Chondrocyte (in vitro differentiated cells): ENCODE measurements at regions not wholly inside any gene's neighbourhood (a gene's known extent, or its start where the extent isn't known, plus 50 kb on each side); places are given as distances from the start of the nearest gene placed in this dataset.
"Not testable (repeated sequence)": the region's sequence is repeated elsewhere in the genome, so short reads cannot be mapped to it uniquely, and the experiment has no call there.

Experiments used
- DNase-seq: peaks from one replicate; pipeline ENCODE4 v3.0.0; 2021; ENCODE audit warnings: mixed read lengths, low spot score
- H3K27ac Mint-ChIP-seq: one replicate; pipeline ENCODE4 v1.8.0; 2021; ENCODE audit warnings: mild to moderate bottlenecking, moderate library complexity, mixed read lengths; ENCODE audit not compliant: unreplicated experiment
- H3K27me3 Mint-ChIP-seq: 2 replicates; pipeline ENCODE4 v1.8.0; 2021; ENCODE audit warnings: low read depth, mixed read lengths
- H3K36me3 Mint-ChIP-seq: 2 replicates; pipeline ENCODE4 v1.8.0; 2021; ENCODE audit warnings: low read depth, mixed read lengths
- H3K4me1 Mint-ChIP-seq: 2 replicates; pipeline ENCODE4 v1.8.0; 2021; ENCODE audit warnings: low read depth, mild to moderate bottlenecking, mixed read lengths
- H3K4me3 Mint-ChIP-seq: one replicate; pipeline ENCODE4 v1.8.0; 2021; ENCODE audit warnings: mild to moderate bottlenecking, moderate library complexity, mixed read lengths; ENCODE audit not compliant: unreplicated experiment
- H3K9me3 Mint-ChIP-seq: 2 replicates; pipeline ENCODE4 v1.8.0; 2021; ENCODE audit warnings: low read depth, mixed read lengths
- TF ChIP-seq, protein P1 (sequence below): fragments of 200-600 bp; sonication (generic); IDR thresholded peaks from 2 replicates; pipeline ENCODE4 v1.5.0; 2021; ENCODE audit warnings: antibody characterized with exemption, mild to moderate bottlenecking, moderate library complexity

DNA sequence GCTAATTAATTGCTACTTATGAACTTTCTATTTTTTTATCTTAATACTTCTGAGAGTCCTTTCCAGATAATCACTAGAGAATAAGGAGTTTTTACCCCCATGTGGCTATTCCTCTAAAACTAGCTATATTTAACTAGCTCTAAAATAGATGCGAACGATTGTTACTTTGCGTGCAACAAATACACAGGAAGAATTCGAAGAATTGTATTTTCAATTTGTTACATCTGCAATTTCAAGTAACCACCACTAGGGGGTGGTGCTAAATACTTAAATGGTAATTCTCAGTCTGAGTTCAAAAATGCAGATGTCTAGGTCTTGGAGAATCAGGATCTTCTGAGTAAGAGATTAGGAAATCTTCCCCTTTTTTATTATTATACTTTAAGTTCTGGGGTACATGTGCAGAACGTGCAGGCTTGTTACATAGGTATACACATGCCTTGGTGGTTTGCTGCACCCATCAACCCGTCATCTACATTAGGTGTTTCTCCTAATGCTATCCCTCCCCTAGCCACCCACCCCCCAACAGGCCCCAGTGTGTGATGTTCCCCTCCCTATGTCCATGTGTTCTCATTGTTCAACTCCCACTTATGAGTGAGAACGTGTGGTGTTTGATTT lies 80.9 kb upstream of the KIF2A start:
- TF ChIP-seq, protein P1, sequence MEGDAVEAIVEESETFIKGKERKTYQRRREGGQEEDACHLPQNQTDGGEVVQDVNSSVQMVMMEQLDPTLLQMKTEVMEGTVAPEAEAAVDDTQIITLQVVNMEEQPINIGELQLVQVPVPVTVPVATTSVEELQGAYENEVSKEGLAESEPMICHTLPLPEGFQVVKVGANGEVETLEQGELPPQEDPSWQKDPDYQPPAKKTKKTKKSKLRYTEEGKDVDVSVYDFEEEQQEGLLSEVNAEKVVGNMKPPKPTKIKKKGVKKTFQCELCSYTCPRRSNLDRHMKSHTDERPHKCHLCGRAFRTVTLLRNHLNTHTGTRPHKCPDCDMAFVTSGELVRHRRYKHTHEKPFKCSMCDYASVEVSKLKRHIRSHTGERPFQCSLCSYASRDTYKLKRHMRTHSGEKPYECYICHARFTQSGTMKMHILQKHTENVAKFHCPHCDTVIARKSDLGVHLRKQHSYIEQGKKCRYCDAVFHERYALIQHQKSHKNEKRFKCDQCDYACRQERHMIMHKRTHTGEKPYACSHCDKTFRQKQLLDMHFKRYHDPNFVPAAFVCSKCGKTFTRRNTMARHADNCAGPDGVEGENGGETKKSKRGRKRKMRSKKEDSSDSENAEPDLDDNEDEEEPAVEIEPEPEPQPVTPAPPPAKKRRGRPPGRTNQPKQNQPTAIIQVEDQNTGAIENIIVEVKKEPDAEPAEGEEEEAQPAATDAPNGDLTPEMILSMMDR, result peak; percentile 74
- not testable (repeated sequence) for H3K4me3 Mint-ChIP-seq, H3K27ac Mint-ChIP-seq, DNase-seq, H3K4me1 Mint-ChIP-seq
- Mint-ChIP-seq H3K27me3 (peaks cover 20% of the 10 kb centered on the region), H3K36me3 (peaks cover 11% of the 10 kb centered on the region), H3K9me3 (peaks cover 14% of the 10 kb centered on the region)

DNA sequence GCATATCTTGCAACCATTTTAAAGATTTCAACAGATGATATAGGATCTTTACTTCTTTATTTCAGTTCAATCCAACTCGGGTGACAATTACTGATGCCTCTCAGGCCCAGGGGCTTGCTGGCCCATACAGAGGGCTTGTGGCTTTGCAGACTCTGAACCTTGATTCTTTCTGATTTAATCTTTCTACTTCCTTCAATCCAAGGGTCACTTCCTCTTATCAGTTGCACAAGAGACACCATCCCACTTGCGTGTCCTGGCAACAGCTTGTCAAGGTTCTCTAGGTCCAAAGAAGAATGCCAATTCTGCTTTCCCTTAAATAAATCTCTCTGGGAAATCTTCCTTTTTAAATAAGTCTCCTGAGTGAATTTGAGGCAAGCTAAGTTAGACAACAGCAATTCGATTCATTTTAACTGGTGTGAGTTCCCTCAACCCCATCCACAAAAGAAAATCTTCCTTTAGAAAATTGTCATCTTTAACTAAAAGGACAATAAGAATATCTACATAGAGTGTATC lies 75.1 kb upstream of the KIF2A start:
- not testable (repeated sequence) for DNase-seq, H3K27ac Mint-ChIP-seq, H3K36me3 Mint-ChIP-seq, H3K9me3 Mint-ChIP-seq, H3K4me1 Mint-ChIP-seq, H3K4me3 Mint-ChIP-seq
- H3K27me3 Mint-ChIP-seq, result peaks cover 17% of the 10 kb centered on the region

DNA sequence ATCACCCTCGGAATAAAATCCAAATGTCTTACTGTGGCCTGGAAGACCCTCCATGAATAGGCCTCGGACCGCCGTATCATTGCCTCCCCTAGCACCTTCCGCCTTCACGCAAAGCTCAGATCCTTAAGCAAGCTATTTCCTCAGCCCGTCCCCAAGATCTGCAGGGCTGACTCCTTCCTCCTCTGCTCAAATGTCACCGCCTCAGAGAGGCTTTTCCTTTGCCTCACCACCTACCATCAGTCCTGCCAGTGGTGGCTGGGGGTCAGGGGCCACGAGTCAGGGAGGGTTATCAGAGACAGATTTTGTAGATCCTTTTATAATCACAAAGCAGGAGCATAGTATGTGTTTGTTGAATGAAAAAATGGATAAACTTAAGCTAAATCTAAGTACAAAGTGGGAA lies 74.4 kb upstream of the KIF2A start:
- DNase-seq, result no peak
- Mint-ChIP-seq H3K9me3 (peaks cover 8% of the 10 kb centered on the region), H3K27me3 (peaks cover 17% of the 10 kb centered on the region), H3K27ac (no peak overlapping the region), H3K4me3 (no peak overlapping the region), H3K36me3 (peaks cover 10% of the 10 kb centered on the region), H3K4me1 (no peaks in the 10 kb centered on the region)
- TF ChIP-seq, protein P1, result no peak

DNA sequence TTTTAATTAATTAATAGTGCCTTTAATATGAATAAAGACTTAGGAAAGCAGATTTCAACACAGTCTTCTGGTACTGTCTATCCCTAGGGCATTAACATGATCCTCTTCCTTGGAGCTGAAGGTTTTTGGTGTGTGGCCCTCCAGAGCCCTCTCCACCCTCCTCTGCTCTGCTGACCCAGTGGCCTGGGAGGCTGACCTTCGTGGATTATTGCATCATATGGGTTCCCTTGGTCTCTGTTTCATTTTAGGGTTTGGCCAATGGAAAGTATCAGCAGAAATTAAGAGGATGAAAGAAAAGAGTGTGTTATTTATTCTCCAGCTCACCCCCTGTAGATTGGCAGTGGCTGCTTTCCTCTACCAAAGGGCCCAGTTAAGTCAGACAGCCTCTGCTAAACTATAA lies 73.8 kb upstream of the KIF2A start:
- H3K27ac Mint-ChIP-seq, DNase-seq, H3K4me3 Mint-ChIP-seq, H3K9me3 Mint-ChIP-seq, H3K4me1 Mint-ChIP-seq, H3K36me3 Mint-ChIP-seq: not testable (repeated sequence)
- peaks cover 16% of the 10 kb centered on the region for H3K27me3 Mint-ChIP-seq

DNA sequence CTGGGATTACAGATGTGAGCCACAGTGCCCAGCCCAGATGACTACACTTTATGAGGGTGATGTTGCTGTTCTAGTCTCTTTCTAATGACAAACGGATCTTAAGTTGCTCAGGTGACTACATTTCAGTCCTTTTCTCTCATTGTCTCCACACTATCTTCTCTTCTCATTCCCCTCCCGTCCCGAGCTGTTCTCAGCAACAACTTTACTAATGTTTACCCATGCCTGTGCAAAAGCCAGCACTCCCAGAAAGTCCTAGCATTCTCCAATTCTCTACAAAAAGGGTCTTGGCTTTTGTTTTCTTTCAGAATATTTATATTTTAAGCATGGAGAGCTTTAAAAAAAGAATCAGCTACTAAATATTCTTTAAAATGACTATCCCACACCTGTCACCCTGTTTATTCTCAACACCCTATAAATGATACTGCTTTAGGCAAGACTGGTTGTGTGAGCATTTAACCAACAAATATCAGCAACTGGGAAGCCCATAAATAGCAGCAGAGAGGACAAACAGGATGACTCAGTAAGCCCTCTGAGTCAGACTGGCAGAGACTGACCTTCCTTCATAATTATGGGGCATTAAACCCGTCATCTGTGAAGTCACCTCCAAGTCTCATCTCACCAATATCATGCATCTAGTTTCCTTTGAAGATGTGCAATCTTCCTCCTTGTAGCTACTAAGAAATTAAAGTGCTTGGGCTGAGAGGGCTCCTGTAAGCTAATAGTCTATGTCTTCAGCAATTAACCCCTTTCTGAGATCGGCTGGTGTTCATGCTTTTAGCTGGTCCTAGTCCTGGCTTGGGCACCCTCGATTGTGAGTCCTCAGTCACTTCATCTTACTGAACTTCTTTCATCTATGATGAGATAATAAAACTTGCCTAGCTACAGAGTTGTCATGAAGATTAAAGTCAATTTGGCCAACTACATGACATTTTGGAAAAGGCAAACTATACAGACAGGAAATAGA lies 72.6 kb upstream of the KIF2A start:
- H3K4me3 Mint-ChIP-seq, H3K36me3 Mint-ChIP-seq, H3K27ac Mint-ChIP-seq, H3K4me1 Mint-ChIP-seq, H3K9me3 Mint-ChIP-seq, H3K27me3 Mint-ChIP-seq, DNase-seq: not testable (repeated sequence)

DNA sequence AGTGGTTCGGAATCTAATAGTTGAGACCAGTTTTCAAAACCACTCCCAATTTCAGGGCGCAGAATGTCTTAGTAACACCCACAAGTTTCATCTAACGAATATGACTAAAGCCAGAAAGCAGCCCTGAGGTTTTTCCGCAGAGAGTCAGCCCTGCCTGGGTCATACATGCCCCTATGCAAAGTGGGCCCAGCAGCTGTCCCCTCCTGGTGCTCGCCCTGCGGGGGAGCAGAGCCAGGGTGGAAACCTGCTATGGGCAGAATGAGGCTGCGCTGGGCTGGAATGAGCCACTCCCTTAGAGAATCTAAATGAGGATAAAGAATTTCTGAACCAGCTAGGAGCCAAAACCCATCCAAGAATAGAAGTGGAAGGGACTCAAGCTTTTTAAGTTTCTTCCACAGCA lies 69.4 kb upstream of the KIF2A start:
- not testable (repeated sequence) for DNase-seq, H3K27me3 Mint-ChIP-seq, H3K9me3 Mint-ChIP-seq, H3K27ac Mint-ChIP-seq, H3K4me1 Mint-ChIP-seq, H3K36me3 Mint-ChIP-seq, H3K4me3 Mint-ChIP-seq

DNA sequence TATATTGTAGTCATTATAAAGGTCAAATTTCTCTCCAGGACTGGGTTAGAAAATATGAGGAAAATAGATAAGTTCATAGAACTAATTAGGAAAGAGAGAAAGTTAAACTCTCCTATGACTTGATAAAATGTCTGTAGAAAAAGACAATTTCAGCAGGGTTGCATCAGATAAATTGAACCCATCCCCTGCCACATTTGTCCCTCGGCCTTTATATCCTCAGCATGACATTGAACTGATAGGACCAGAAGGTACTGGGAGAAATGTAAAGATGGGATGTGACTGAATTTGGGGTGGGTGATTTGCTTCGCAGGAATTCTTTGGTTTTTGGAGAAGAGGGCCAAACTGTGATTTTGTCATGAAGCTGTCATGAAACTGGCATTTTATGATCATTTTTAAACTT lies 68.1 kb upstream of the KIF2A start:
- not testable (repeated sequence) for H3K9me3 Mint-ChIP-seq, H3K4me1 Mint-ChIP-seq, H3K4me3 Mint-ChIP-seq, H3K36me3 Mint-ChIP-seq, H3K27ac Mint-ChIP-seq, H3K27me3 Mint-ChIP-seq, DNase-seq

DNA sequence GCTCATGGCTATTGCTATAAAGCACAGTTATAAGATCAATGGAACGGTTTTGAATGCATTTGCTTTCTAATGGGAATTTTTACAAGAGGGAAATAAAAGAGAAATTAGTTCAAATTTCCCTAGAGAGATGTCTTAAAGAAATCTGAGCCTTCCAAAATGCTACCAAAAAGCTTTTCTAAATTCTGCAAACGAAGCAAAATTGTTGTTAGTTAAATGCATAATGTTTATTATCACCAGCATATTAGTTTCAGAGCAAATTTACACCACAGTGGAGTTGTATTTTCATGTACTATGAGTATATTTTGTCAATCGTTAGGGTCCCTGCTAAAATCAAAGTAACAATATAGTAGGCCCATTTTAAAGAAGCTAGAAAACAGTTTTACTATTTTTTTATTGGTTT lies 67.4 kb upstream of the KIF2A start:
- not testable (repeated sequence) for H3K27ac Mint-ChIP-seq, DNase-seq, H3K9me3 Mint-ChIP-seq, H3K4me3 Mint-ChIP-seq, H3K4me1 Mint-ChIP-seq, H3K36me3 Mint-ChIP-seq, H3K27me3 Mint-ChIP-seq

DNA sequence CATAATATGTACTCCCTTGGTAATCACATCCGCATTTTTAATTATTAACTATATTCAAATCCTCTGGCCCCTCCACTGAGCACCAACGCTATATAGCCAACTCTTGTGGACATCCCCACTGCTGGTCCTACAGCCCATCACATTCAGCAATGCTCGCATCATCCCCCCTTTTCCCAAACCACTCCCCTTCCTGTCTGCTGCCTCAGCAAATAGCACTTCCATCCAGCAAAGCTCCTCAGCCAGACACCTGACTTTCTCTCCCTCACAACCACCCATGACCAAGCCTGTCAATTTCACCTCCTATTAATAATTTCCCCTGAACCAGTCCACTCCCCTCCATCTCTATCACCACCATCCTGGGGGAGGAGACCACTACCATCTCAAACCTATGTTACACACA lies 65.5 kb upstream of the KIF2A start:
- H3K4me3 Mint-ChIP-seq, DNase-seq, H3K4me1 Mint-ChIP-seq, H3K27ac Mint-ChIP-seq, H3K36me3 Mint-ChIP-seq, H3K27me3 Mint-ChIP-seq, H3K9me3 Mint-ChIP-seq: not testable (repeated sequence)

DNA sequence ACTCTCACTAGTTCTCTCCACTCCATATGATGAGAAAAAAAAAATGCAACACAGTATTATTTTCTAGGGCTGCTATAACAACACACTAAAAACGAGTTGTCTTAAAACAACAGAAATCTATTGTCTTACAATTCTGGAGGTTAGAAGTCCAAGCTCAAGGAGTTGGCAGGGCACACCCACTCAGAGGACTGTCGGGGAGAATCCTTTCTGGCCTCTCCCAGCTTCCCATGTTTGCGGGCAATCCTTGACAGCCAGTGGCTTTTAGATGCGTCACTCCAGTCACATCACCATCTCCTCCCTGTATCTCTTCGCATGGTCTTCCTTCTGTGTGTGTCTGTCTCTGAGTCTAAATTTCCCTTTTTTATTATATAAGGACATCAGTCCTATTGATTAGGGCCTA lies 64.0 kb upstream of the KIF2A start:
- not testable (repeated sequence) for H3K27me3 Mint-ChIP-seq, H3K36me3 Mint-ChIP-seq, H3K4me3 Mint-ChIP-seq, H3K27ac Mint-ChIP-seq, H3K9me3 Mint-ChIP-seq, DNase-seq, H3K4me1 Mint-ChIP-seq

DNA sequence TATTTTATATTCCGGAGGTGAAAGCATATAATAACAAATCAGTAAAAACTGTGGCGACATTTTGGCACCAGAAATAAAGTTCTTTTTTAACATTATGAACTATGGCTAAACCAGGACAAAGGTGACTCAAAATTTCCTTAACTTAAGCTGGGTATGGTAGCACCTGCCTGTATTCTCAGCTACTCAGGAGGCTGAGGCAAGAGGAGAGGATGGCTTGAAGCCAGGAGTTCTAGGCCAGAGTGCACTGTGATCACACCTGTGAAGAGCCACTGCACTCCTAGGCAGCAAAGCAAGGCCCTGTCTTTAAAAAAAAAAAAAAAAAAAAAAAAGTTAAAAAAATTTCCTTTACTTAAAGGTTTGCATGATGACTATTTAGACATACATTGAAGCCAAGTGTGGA lies 63.0 kb upstream of the KIF2A start:
- not testable (repeated sequence) for H3K4me3 Mint-ChIP-seq, H3K27me3 Mint-ChIP-seq, H3K4me1 Mint-ChIP-seq, DNase-seq, H3K36me3 Mint-ChIP-seq, H3K9me3 Mint-ChIP-seq, H3K27ac Mint-ChIP-seq
